HepG2 (cell line): ENCODE measurements at regions not wholly inside any gene's neighbourhood (a gene's known extent, or its start where the extent isn't known, plus 50 kb on each side); places are given as distances from the start of the nearest gene placed in this dataset.

ENCODE experiments used
- EZH2 ChIP-seq: conservative IDR thresholded peaks from 2 replicates; pipeline ENCODE4 v1.6.1; 2012; ENCODE audit warnings: mild to moderate bottlenecking, low read depth, low read length, moderate library complexity
- GABPB1 ChIP-seq: IDR thresholded peaks from 2 replicates; pipeline ENCODE4 v1.6.1; 2016; ENCODE audit warnings: mild to moderate bottlenecking, missing genetic modification reagents, moderate library complexity, missing compliant biosample characterization
- KDM4B ChIP-seq: sonication (generic); formaldehyde crosslinking; IDR thresholded peaks from 2 replicates; pipeline ENCODE4 v1.4.0; 2020; ENCODE audit warnings: missing genetic modification reagents
- POLR2AphosphoS5 ChIP-seq: IDR thresholded peaks from 2 replicates; pipeline ENCODE4 v1.6.1; 2012; ENCODE audit warnings: low read depth, low read length
- YY1 ChIP-seq: IDR thresholded peaks from 2 replicates; pipeline ENCODE4 v1.6.1; 2011; ENCODE audit warnings: low read length, low read depth, moderate library complexity, mild to moderate bottlenecking; ENCODE audit not compliant: insufficient read depth, insufficient replicate concordance
- TF ChIP-seq, protein P1 (sequence below): sonication (generic); formaldehyde crosslinking; IDR thresholded peaks from 2 replicates; pipeline ENCODE4 v1.5.0; 2020; ENCODE audit warnings: missing genetic modification reagents, mild to moderate bottlenecking, borderline replicate concordance
- TF ChIP-seq, protein P2 (sequence below): sonication (generic); formaldehyde crosslinking; IDR thresholded peaks from 2 replicates; pipeline ENCODE4 v1.5.0; 2020; ENCODE audit warnings: mild to moderate bottlenecking, missing genetic modification reagents, moderate library complexity

DNA sequence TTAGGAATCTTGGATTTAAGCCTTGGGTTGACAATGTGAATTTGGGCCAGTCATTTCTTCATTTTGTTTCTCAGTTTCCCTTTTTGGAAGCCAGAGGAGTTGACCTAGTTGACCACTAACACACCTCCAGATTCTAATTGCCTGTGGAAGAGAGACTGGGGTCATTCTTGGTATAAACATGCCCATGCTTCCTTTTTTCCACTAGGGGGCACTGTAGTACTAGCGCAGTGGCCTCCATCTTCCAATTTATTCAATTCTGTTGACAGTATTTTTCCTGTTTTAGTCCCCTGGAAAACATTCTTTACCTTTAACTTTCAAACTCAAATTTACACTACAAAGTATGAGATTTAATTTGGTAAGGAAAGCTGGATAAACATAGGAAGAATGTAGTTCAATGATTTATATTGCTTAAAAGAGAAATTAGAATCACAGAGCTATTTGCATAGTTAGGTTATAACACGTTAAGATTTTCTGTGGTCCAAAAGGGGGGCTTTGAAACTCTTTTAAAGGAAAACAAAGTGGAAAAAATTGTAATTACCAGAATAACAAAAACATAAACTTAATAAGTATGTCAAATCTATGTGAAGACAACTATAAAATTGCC, 57.5 kb upstream of the AGPS start:
- TF ChIP-seq, protein P1, sequence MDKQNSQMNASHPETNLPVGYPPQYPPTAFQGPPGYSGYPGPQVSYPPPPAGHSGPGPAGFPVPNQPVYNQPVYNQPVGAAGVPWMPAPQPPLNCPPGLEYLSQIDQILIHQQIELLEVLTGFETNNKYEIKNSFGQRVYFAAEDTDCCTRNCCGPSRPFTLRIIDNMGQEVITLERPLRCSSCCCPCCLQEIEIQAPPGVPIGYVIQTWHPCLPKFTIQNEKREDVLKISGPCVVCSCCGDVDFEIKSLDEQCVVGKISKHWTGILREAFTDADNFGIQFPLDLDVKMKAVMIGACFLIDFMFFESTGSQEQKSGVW (CRISPR knock-in tag), result no peak
- TF ChIP-seq YY1 (peak; percentile 47), GABPB1 (CRISPR knock-in tag) (no peak), EZH2 (no peak), KDM4B (CRISPR knock-in tag) (no peak), POLR2AphosphoS5 (no peak)
- TF ChIP-seq, protein P2, sequence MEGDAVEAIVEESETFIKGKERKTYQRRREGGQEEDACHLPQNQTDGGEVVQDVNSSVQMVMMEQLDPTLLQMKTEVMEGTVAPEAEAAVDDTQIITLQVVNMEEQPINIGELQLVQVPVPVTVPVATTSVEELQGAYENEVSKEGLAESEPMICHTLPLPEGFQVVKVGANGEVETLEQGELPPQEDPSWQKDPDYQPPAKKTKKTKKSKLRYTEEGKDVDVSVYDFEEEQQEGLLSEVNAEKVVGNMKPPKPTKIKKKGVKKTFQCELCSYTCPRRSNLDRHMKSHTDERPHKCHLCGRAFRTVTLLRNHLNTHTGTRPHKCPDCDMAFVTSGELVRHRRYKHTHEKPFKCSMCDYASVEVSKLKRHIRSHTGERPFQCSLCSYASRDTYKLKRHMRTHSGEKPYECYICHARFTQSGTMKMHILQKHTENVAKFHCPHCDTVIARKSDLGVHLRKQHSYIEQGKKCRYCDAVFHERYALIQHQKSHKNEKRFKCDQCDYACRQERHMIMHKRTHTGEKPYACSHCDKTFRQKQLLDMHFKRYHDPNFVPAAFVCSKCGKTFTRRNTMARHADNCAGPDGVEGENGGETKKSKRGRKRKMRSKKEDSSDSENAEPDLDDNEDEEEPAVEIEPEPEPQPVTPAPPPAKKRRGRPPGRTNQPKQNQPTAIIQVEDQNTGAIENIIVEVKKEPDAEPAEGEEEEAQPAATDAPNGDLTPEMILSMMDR (CRISPR knock-in tag), result peak; percentile 92
